K562 (cell line): ENCODE measurements at regions not wholly inside any gene's neighbourhood (a gene's known extent, or its start where the extent isn't known, plus 50 kb on each side); places are given as distances from the start of the nearest gene placed in this dataset.

Source experiments
- ATF7 ChIP-seq: fragments of 450-650 bp; IDR thresholded peaks from 2 replicates; pipeline ENCODE4 v1.7.1; 2014; ENCODE audit warnings: mild to moderate bottlenecking, moderate library complexity
- CBX3 ChIP-seq, 2 experiments: IDR thresholded peaks; 1 replicate in 1 of 2; 2 replicates in 1 of 2; pipeline ENCODE4 v1.6.1; 2012; ENCODE audit warnings: inconsistent platforms in 2 of 2, low read length in 2 of 2, borderline replicate concordance in 1 of 2, control low read depth in 1 of 2
- DNMT1 ChIP-seq: fragments of 450-650 bp; IDR thresholded peaks from 2 replicates; pipeline ENCODE4 v1.6.1; 2016; ENCODE audit warnings: antibody characterized with exemption, mild to moderate bottlenecking
- HMG20A ChIP-seq: fragments of 450-650 bp; formaldehyde crosslinking; conservative IDR thresholded peaks from 2 replicates; pipeline ENCODE4 v1.4.0; 2020; ENCODE audit warnings: mild to moderate bottlenecking, mixed read lengths
- ZFP36 ChIP-seq: fragments of 150-350 bp; IDR thresholded peaks from 2 replicates; pipeline ENCODE4 v1.6.1; 2018; ENCODE audit warnings: low read length, low read depth; ENCODE audit not compliant: partially characterized antibody
- ZNF197 ChIP-seq: fragments of 200-800 bp; sonication (Bioruptor generic); IDR thresholded peaks from 2 replicates; pipeline ENCODE4 v1.6.1; 2016; ENCODE audit warnings: low read depth, missing genetic modification characterization, missing compliant biosample characterization
- ZNF23 ChIP-seq: fragments of 250-450 bp; sonication (Bioruptor Pico); IDR thresholded peaks from 2 replicates; pipeline ENCODE4 v1.4.0; 2020; ENCODE audit warnings: mild to moderate bottlenecking
- TF ChIP-seq, protein P1 (sequence below): fragments of 200-600 bp; sonication (generic); IDR thresholded peaks from one replicate; pipeline ENCODE4 v1.6.1; 2012; ENCODE audit warnings: mild to moderate bottlenecking, low read depth, low read length, inconsistent platforms
- TF ChIP-seq, protein P2 (sequence below): sonication (generic); formaldehyde crosslinking; IDR thresholded peaks from 2 replicates; pipeline ENCODE4 v1.8.1; 2022; ENCODE audit warnings: missing genetic modification reagents
- TF ChIP-seq, protein P3 (sequence below): sonication (generic); IDR thresholded peaks from 2 replicates; pipeline ENCODE4 v1.6.1; 2016

DNA sequence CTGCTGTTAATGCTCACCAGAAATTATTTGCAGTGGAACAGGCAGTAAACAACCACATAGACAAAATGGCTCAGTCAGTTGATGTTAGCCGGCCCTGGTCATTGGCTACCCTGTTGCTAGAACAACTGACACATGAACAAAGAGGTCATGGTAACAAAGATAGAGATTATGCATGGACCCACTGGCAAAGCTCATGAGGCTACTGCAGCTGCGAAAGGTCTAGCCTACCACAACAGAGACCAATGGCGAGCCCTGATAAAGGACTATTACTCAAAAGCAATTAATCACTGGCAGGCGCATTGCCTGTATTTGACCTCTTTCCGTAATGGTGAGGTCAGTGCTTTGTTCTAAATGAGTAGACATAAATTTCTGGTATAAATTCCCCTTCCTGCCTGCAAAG lies 474.2 kb downstream of the DSC3 start (continued):
- TF ChIP-seq, protein P1, sequence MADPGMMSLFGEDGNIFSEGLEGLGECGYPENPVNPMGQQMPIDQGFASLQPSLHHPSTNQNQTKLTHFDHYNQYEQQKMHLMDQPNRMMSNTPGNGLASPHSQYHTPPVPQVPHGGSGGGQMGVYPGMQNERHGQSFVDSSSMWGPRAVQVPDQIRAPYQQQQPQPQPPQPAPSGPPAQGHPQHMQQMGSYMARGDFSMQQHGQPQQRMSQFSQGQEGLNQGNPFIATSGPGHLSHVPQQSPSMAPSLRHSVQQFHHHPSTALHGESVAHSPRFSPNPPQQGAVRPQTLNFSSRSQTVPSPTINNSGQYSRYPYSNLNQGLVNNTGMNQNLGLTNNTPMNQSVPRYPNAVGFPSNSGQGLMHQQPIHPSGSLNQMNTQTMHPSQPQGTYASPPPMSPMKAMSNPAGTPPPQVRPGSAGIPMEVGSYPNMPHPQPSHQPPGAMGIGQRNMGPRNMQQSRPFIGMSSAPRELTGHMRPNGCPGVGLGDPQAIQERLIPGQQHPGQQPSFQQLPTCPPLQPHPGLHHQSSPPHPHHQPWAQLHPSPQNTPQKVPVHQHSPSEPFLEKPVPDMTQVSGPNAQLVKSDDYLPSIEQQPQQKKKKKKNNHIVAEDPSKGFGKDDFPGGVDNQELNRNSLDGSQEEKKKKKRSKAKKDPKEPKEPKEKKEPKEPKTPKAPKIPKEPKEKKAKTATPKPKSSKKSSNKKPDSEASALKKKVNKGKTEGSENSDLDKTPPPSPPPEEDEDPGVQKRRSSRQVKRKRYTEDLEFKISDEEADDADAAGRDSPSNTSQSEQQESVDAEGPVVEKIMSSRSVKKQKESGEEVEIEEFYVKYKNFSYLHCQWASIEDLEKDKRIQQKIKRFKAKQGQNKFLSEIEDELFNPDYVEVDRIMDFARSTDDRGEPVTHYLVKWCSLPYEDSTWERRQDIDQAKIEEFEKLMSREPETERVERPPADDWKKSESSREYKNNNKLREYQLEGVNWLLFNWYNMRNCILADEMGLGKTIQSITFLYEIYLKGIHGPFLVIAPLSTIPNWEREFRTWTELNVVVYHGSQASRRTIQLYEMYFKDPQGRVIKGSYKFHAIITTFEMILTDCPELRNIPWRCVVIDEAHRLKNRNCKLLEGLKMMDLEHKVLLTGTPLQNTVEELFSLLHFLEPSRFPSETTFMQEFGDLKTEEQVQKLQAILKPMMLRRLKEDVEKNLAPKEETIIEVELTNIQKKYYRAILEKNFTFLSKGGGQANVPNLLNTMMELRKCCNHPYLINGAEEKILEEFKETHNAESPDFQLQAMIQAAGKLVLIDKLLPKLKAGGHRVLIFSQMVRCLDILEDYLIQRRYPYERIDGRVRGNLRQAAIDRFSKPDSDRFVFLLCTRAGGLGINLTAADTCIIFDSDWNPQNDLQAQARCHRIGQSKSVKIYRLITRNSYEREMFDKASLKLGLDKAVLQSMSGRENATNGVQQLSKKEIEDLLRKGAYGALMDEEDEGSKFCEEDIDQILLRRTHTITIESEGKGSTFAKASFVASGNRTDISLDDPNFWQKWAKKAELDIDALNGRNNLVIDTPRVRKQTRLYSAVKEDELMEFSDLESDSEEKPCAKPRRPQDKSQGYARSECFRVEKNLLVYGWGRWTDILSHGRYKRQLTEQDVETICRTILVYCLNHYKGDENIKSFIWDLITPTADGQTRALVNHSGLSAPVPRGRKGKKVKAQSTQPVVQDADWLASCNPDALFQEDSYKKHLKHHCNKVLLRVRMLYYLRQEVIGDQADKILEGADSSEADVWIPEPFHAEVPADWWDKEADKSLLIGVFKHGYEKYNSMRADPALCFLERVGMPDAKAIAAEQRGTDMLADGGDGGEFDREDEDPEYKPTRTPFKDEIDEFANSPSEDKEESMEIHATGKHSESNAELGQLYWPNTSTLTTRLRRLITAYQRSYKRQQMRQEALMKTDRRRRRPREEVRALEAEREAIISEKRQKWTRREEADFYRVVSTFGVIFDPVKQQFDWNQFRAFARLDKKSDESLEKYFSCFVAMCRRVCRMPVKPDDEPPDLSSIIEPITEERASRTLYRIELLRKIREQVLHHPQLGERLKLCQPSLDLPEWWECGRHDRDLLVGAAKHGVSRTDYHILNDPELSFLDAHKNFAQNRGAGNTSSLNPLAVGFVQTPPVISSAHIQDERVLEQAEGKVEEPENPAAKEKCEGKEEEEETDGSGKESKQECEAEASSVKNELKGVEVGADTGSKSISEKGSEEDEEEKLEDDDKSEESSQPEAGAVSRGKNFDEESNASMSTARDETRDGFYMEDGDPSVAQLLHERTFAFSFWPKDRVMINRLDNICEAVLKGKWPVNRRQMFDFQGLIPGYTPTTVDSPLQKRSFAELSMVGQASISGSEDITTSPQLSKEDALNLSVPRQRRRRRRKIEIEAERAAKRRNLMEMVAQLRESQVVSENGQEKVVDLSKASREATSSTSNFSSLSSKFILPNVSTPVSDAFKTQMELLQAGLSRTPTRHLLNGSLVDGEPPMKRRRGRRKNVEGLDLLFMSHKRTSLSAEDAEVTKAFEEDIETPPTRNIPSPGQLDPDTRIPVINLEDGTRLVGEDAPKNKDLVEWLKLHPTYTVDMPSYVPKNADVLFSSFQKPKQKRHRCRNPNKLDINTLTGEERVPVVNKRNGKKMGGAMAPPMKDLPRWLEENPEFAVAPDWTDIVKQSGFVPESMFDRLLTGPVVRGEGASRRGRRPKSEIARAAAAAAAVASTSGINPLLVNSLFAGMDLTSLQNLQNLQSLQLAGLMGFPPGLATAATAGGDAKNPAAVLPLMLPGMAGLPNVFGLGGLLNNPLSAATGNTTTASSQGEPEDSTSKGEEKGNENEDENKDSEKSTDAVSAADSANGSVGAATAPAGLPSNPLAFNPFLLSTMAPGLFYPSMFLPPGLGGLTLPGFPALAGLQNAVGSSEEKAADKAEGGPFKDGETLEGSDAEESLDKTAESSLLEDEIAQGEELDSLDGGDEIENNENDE, result no peak
- TF ChIP-seq DNMT1, result no peak
- TF ChIP-seq ZNF197 (CRISPR knock-in tag), result no peak
- TF ChIP-seq, protein P2, sequence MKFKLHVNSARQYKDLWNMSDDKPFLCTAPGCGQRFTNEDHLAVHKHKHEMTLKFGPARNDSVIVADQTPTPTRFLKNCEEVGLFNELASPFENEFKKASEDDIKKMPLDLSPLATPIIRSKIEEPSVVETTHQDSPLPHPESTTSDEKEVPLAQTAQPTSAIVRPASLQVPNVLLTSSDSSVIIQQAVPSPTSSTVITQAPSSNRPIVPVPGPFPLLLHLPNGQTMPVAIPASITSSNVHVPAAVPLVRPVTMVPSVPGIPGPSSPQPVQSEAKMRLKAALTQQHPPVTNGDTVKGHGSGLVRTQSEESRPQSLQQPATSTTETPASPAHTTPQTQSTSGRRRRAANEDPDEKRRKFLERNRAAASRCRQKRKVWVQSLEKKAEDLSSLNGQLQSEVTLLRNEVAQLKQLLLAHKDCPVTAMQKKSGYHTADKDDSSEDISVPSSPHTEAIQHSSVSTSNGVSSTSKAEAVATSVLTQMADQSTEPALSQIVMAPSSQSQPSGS (CRISPR knock-in tag), result no peak
- TF ChIP-seq CBX3 (IDR thresholded peaks at IDR 0.05; ENCODE audit: borderline replicate concordance in 1 of 2, low read length in 2 of 2), result peak in 1 of 2 experiments; percentile 64; a peak in 2 of 3 replicates
- TF ChIP-seq, protein P3, sequence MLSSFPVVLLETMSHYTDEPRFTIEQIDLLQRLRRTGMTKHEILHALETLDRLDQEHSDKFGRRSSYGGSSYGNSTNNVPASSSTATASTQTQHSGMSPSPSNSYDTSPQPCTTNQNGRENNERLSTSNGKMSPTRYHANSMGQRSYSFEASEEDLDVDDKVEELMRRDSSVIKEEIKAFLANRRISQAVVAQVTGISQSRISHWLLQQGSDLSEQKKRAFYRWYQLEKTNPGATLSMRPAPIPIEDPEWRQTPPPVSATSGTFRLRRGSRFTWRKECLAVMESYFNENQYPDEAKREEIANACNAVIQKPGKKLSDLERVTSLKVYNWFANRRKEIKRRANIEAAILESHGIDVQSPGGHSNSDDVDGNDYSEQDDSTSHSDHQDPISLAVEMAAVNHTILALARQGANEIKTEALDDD, result no peak
- TF ChIP-seq ZFP36, result no peak
- TF ChIP-seq ATF7, result no peak
- TF ChIP-seq HMG20A (CRISPR knock-in tag), result no peak
- TF ChIP-seq ZNF23 (CRISPR knock-in tag), result no peak
